ENCODE measurements at regions not wholly inside any gene's neighbourhood (a gene's known extent, or its start where the extent isn't known, plus 50 kb on each side); places are given as distances from the start of the nearest gene placed in this dataset.

- no peak for FAIRE-seq
- Histone ChIP-seq H2AFZ (ENCODE audit: low read length) (no peak overlapping the region), H3K4me1 (ENCODE audit: insufficient read depth, low read length) (no peaks in the 10 kb centered on the region), H3K79me2 (ENCODE audit: insufficient read depth, low read length) (no peaks in the 10 kb centered on the region), H3K27me3 (ENCODE audit: control insufficient read depth in 1 of 2, insufficient read depth in 2 of 2, low read length in 2 of 2) (no peaks in the 10 kb centered on the region), H3K9me3 (ENCODE audit: low read length) (no peaks in the 10 kb centered on the region), H3K27ac (ENCODE audit: extremely low read length, insufficient read depth, low read length) (no peak overlapping the region), H3K4me3 (replicated peaks in 1 of 3; ENCODE audit: insufficient read depth in 1 of 3, low read depth in 2 of 3, low read length in 3 of 3) (no peak overlapping the region), H4K20me1 (ENCODE audit: insufficient read depth, low read length) (no peaks in the 10 kb centered on the region), H3K36me3 (replicated peaks in 1 of 2; ENCODE audit: control insufficient read depth in 1 of 2, insufficient read depth in 2 of 2, low read length in 2 of 2) (no peaks in the 10 kb centered on the region), H3K4me2 (ENCODE audit: low read depth, low read length) (no peak overlapping the region), H3K9ac (ENCODE audit: insufficient read depth, low read depth, low read length) (no peak overlapping the region)
- no peak for TF ChIP-seq ZNF746 (CRISPR knock-in tag; IDR thresholded peaks at IDR 0.05)
- TF ChIP-seq RBM22 (optimal IDR thresholded peaks at IDR 0.05; ENCODE audit: low read length), result no peak
- TF ChIP-seq ZNF543 (CRISPR knock-in tag; IDR thresholded peaks at IDR 0.05), result no peak
- no peak for TF ChIP-seq GATA4 (IDR thresholded peaks at IDR 0.05; ENCODE audit: borderline replicate concordance, low read depth)
- no peak for TF ChIP-seq DDIT3 (CRISPR knock-in tag; IDR thresholded peaks at IDR 0.05)
- no peak for TF ChIP-seq ZNF747 (CRISPR knock-in tag; IDR thresholded peaks at IDR 0.05; ENCODE audit: borderline replicate concordance)
- no peak for TF ChIP-seq HNF4G (IDR thresholded peaks at IDR 0.05; ENCODE audit: borderline replicate concordance, low read depth, low read length)
- no peak for TF ChIP-seq HNF4G (CRISPR knock-in tag; IDR thresholded peaks at IDR 0.05; ENCODE audit: borderline replicate concordance, low read depth)
- in situ Hi-C loops (cut with HindIII; ENCODE audit: extremely low pct_ligation_motif_present, low pct_unique_long_range_greater_than_20kb), result no loop called here
- intact Hi-C loops (cut with micrococcal nuclease; ENCODE audit: unreplicated experiment), result no loop called here
- ChIA-PET POLR2A (no interaction called here), CTCF (ENCODE audit: low intra/inter-chr PET ratio, low total read pairs) (no interaction called here)
- no TSS peak for BruUV-seq (replicated peaks)
- WGBS (ENCODE audit: low lambda C conversion rate), result 3% methylated on average over 3 of the region's 3 CpGs
- ATAC-seq, result no peak
- DNase-seq (ENCODE audit: low spot score), result no peak
Observed at GRCh38 chr4:187309456-187309855, 585.8 kb upstream of the FAT1 start.

GRCh38 chr4:187312299-187312698 is 588.6 kb upstream of the FAT1 start:
- Histone ChIP-seq H3K9me3 (ENCODE audit: low read length) (no peaks in the 10 kb centered on the region), H3K4me3 (replicated peaks in 1 of 3; ENCODE audit: insufficient read depth in 1 of 3, low read depth in 2 of 3, low read length in 3 of 3) (no peak overlapping the region), H3K27me3 (ENCODE audit: control insufficient read depth in 1 of 2, insufficient read depth in 2 of 2, low read length in 2 of 2) (no peaks in the 10 kb centered on the region), H3K9ac (ENCODE audit: insufficient read depth, low read depth, low read length) (no peak overlapping the region), H3K4me1 (ENCODE audit: insufficient read depth, low read length) (no peaks in the 10 kb centered on the region), H4K20me1 (ENCODE audit: insufficient read depth, low read length) (no peaks in the 10 kb centered on the region), H3K36me3 (replicated peaks in 1 of 2; ENCODE audit: control insufficient read depth in 1 of 2, insufficient read depth in 2 of 2, low read length in 2 of 2) (no peaks in the 10 kb centered on the region), H3K79me2 (ENCODE audit: insufficient read depth, low read length) (no peaks in the 10 kb centered on the region), H2AFZ (ENCODE audit: low read length) (no peak overlapping the region), H3K27ac (ENCODE audit: extremely low read length, insufficient read depth, low read length) (no peak overlapping the region), H3K4me2 (ENCODE audit: low read depth, low read length) (no peak overlapping the region)
- POLR2A ChIA-PET, result no interaction called here
- ATAC-seq, result no peak
- CTCF ChIA-PET (ENCODE audit: low intra/inter-chr PET ratio, low total read pairs), result no interaction called here
- intact Hi-C loops (cut with micrococcal nuclease; ENCODE audit: unreplicated experiment), result no loop called here
- no peak for DNase-seq (ENCODE audit: low spot score)
- BruUV-seq (replicated peaks), result no TSS peak
- in situ Hi-C loops (cut with HindIII; ENCODE audit: extremely low pct_ligation_motif_present, low pct_unique_long_range_greater_than_20kb), result no loop called here
- WGBS (ENCODE audit: low lambda C conversion rate), result 0% methylated on average over 1 of the region's 1 CpG
- FAIRE-seq, result no peak
- TF ChIP-seq ZNF672 (CRISPR knock-in tag; IDR thresholded peaks at IDR 0.05), result no peak
- TF ChIP-seq PHF5A (CRISPR knock-in tag; IDR thresholded peaks at IDR 0.05; ENCODE audit: low read depth, unreplicated experiment), result no peak
- no peak for TF ChIP-seq ARNT2 (CRISPR knock-in tag; IDR thresholded peaks at IDR 0.05; ENCODE audit: low read depth)
- no peak for TF ChIP-seq ZNF569 (CRISPR knock-in tag; IDR thresholded peaks at IDR 0.05; ENCODE audit: borderline replicate concordance)
- no peak for TF ChIP-seq NCOA5 (CRISPR knock-in tag; IDR thresholded peaks at IDR 0.05)
- TF ChIP-seq FOXM1 (CRISPR knock-in tag; IDR thresholded peaks at IDR 0.05), result no peak
- no peak for TF ChIP-seq ZMYM2 (CRISPR knock-in tag; IDR thresholded peaks at IDR 0.05)
- no peak for TF ChIP-seq MTA3 (CRISPR knock-in tag; IDR thresholded peaks at IDR 0.05)
- no peak for TF ChIP-seq BATF2 (CRISPR knock-in tag; IDR thresholded peaks at IDR 0.05)
- TF ChIP-seq ZNF264 (CRISPR knock-in tag; IDR thresholded peaks at IDR 0.05), result no peak
- no peak for TF ChIP-seq RXRA (CRISPR knock-in tag; IDR thresholded peaks at IDR 0.05)
- TF ChIP-seq ZNF552 (CRISPR knock-in tag; IDR thresholded peaks at IDR 0.05; ENCODE audit: borderline replicate concordance), result no peak
- TF ChIP-seq ZBTB2 (CRISPR knock-in tag; IDR thresholded peaks at IDR 0.05; ENCODE audit: low read depth), result no peak
